A549 (cell line): ENCODE measurements at regions not wholly inside any gene's neighbourhood (a gene's known extent, or its start where the extent isn't known, plus 50 kb on each side); places are given as distances from the start of the nearest gene placed in this dataset.

Experiments used
- ATAC-seq, 2 experiments: fragments of 200-7000 bp in 1 of 2; fragments of >200 bp in 1 of 2; cut with Nextera tagmentation in 1 of 2; cut with Tn5 transposase in 1 of 2; 3 replicates each; pipeline versions ENCODE4 v1.8.0 to v1.9.1; 2018 to 2020; ENCODE audit warnings: mild to moderate bottlenecking in 1 of 2, moderate library complexity in 1 of 2
- CTCF ChIA-PET: fragments of 300-600 bp; sonication (Branson Sonifier 250); formaldehyde crosslinking; extraction: SDS; loops from one replicate; lab custom pipeline; 2021; ENCODE audit warnings: antibody characterized with exemption, inconsistent platforms; lab: Yijun Ruan, JAX
- POLR2A ChIA-PET: fragments of 350-600 bp; formaldehyde crosslinking; extraction: SDS; loops from one replicate; lab custom pipeline; 2021; ENCODE audit warnings: antibody characterized with exemption, inconsistent platforms; lab: Yijun Ruan, JAX
- DNase-seq, 2 experiments: peaks; one replicate each; pipeline versions ENCODE4 v3.0.0 to v3.0.0-alpha.2; 2011 to 2016; ENCODE audit warnings: low read depth in 1 of 2, low spot score in 1 of 2
- FAIRE-seq: peaks from 2 replicates; lab custom pipeline; 2011; peaks lifted over from hg19 to GRCh38; lab: Jason Lieb, UNC
- H3K27ac ChIP-seq, 2 experiments: fragments of >200 bp; sonication (Bioruptor Twin); formaldehyde crosslinking; 3 replicates each; pipeline ENCODE4 v1.5.1; 2016 to 2017
- H3K4me1 ChIP-seq: fragments of >200 bp; sonication (Bioruptor Twin); formaldehyde crosslinking; 3 replicates; pipeline ENCODE4 v1.6.1; 2016
- H3K4me2 ChIP-seq: fragments of >200 bp; sonication (Bioruptor Twin); formaldehyde crosslinking; 3 replicates; pipeline ENCODE4 v1.6.1; 2016
- H3K4me3 ChIP-seq: fragments of >200 bp; sonication (Bioruptor Twin); formaldehyde crosslinking; 3 replicates; pipeline ENCODE4 v1.5.1; 2016
- H3K9me3 ChIP-seq: fragments of >200 bp; sonication (Bioruptor Twin); formaldehyde crosslinking; 3 replicates; pipeline ENCODE4 v1.6.1; 2016
- BHLHE40 ChIP-seq: IDR thresholded peaks from 2 replicates; pipeline ENCODE4 v1.6.1; 2012; ENCODE audit warnings: low read depth, low read length, inconsistent platforms
- CBX8 ChIP-seq: fragments of 200-600 bp; sonication (generic); IDR thresholded peaks from 2 replicates; pipeline ENCODE4 v1.6.1; 2016
- CHD2 ChIP-seq: fragments of 150-350 bp; IDR thresholded peaks from 2 replicates; pipeline ENCODE4 v1.6.1; 2014; ENCODE audit warnings: low read length; ENCODE audit not compliant: partially characterized antibody
- CHD4 ChIP-seq: fragments of 200-600 bp; sonication (generic); IDR thresholded peaks from 2 replicates; pipeline ENCODE4 v1.6.1; 2016; ENCODE audit warnings: antibody characterized with exemption, mild to moderate bottlenecking, borderline replicate concordance
- FOSL2 ChIP-seq, 2 experiments: fragments of 450-650 bp in 1 of 2; fragments of >200 bp in 1 of 2; sonication (Bioruptor Twin) in 1 of 2; formaldehyde crosslinking; IDR thresholded peaks; 2 replicates each; pipeline versions ENCODE4 v1.5.0 to v1.6.1; 2016 to 2020; ENCODE audit warnings: mild to moderate bottlenecking in 1 of 2, moderate library complexity in 1 of 2
- FOXS1 ChIP-seq: fragments of 250-450 bp; sonication (Bioruptor Pico); IDR thresholded peaks from 2 replicates; pipeline ENCODE4 v1.5.0; 2020; ENCODE audit warnings: mild to moderate bottlenecking, moderate library complexity
- HMGXB4 ChIP-seq: fragments of 250-450 bp; sonication (Bioruptor Pico); IDR thresholded peaks from 2 replicates; pipeline ENCODE4 v1.5.0; 2021; ENCODE audit warnings: mild to moderate bottlenecking, moderate library complexity, borderline replicate concordance
- HOXB5 ChIP-seq: fragments of 250-450 bp; sonication (Bioruptor Pico); IDR thresholded peaks from 2 replicates; pipeline ENCODE4 v1.5.0; 2020; ENCODE audit warnings: mild to moderate bottlenecking, moderate library complexity
- JUN ChIP-seq, 2 experiments: fragments of >200 bp; sonication (Bioruptor Twin); formaldehyde crosslinking; IDR thresholded peaks; 2 replicates in 1 of 2; 3 replicates in 1 of 2; pipeline ENCODE4 v1.6.1; 2016 to 2017
- JUNB ChIP-seq: fragments of >200 bp; sonication (Bioruptor Twin); formaldehyde crosslinking; IDR thresholded peaks from 2 replicates; pipeline ENCODE4 v1.6.1; 2016
- MAFK ChIP-seq: fragments of 450-650 bp; IDR thresholded peaks from 2 replicates; pipeline ENCODE4 v1.6.1; 2014; ENCODE audit not compliant: partially characterized antibody
- MYC ChIP-seq: IDR thresholded peaks from 2 replicates; pipeline ENCODE4 v1.6.1; 2012; ENCODE audit warnings: mild to moderate bottlenecking, inconsistent platforms, low read length, improper control_type of control experiment, borderline replicate concordance
- NPAS2 ChIP-seq: fragments of 250-450 bp; sonication (Bioruptor Pico); IDR thresholded peaks from 2 replicates; pipeline ENCODE4 v1.8.0; 2022; ENCODE audit warnings: mild to moderate bottlenecking, moderate library complexity, borderline replicate concordance
- PBX3 ChIP-seq: IDR thresholded peaks from 2 replicates; pipeline ENCODE4 v1.6.1; 2012
- POLR2AphosphoS2 ChIP-seq: conservative IDR thresholded peaks from 2 replicates; pipeline ENCODE4 v1.6.1; 2012; ENCODE audit warnings: low read length, improper control_type of control experiment, inconsistent platforms
- REST ChIP-seq: fragments of 200-600 bp; sonication (generic); IDR thresholded peaks from 2 replicates; pipeline ENCODE4 v1.6.1; 2016; ENCODE audit warnings: antibody characterized with exemption, mild to moderate bottlenecking, moderate library complexity
- SMC3 ChIP-seq: fragments of >200 bp; sonication (Bioruptor Twin); formaldehyde crosslinking; IDR thresholded peaks from 3 replicates; pipeline ENCODE4 v1.6.1; 2018; ENCODE audit warnings: inconsistent platforms
- ZC3H11A ChIP-seq: fragments of 450-650 bp; IDR thresholded peaks from 2 replicates; pipeline ENCODE4 v1.6.1; 2014; ENCODE audit warnings: antibody characterized with exemption, mild to moderate bottlenecking
- ZSCAN20 ChIP-seq: fragments of 250-450 bp; sonication (Bioruptor Pico); IDR thresholded peaks from 2 replicates; pipeline ENCODE4 v1.8.0; 2022; ENCODE audit warnings: mild to moderate bottlenecking, moderate library complexity
- WGBS: methylation state at CpG from one replicate; pipeline ENCODE4 v1.1.6; 2017; ENCODE audit errors: missing lambda C conversion rate; 5-methylcytosine and 5-hydroxymethylcytosine counted together
- TF ChIP-seq, protein P1 (sequence below): fragments of >200 bp; sonication (Bioruptor Twin); formaldehyde crosslinking; IDR thresholded peaks from 2 replicates; pipeline ENCODE4 v1.6.1; 2016
- TF ChIP-seq, protein P2 (sequence below): fragments of 450-650 bp; IDR thresholded peaks from 2 replicates; pipeline ENCODE4 v1.6.1; 2014; ENCODE audit warnings: antibody characterized with exemption

DNA sequence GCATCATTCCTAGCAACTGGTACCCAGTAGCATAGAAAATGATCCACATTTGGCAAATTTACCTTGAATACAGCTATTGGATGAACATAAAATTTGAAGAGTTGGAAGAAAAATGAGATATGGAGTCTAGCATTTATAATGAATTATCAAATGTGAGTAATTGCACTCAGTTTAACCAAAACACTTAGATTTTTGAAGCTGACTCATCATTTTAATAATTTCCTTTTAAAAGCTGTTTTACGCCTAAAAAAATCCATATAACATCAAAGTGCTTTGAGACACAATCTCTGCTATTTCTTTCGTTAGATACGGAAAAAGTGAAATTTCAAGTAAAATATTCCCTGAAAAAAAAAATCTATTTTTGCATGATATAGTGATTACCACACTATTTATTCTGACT is 767.4 kb downstream of the ROBO2 start:
- ATAC-seq (no peak), DNase-seq (no peak), FAIRE-seq (no peak)
- H3K27ac ChIP-seq, result no peak overlapping the region
- no peak overlapping the region for H3K4me2 ChIP-seq
- WGBS, result 24% methylated on average over 3 of the region's 3 CpGs
- H3K9me3 ChIP-seq, result no peaks in the 10 kb centered on the region
- CTCF ChIA-PET, result no interaction called here
- POLR2A ChIA-PET, result no interaction called here
- no peak for TF ChIP-seq POLR2AphosphoS2
- no peak for TF ChIP-seq MYC
- TF ChIP-seq SMC3, result no peak
- no peak for TF ChIP-seq FOXS1 (CRISPR knock-in tag)
- TF ChIP-seq MAFK, result peak; percentile 76
- no peaks in the 10 kb centered on the region for H3K4me1 ChIP-seq
- H3K4me3 ChIP-seq, result no peak overlapping the region

DNA sequence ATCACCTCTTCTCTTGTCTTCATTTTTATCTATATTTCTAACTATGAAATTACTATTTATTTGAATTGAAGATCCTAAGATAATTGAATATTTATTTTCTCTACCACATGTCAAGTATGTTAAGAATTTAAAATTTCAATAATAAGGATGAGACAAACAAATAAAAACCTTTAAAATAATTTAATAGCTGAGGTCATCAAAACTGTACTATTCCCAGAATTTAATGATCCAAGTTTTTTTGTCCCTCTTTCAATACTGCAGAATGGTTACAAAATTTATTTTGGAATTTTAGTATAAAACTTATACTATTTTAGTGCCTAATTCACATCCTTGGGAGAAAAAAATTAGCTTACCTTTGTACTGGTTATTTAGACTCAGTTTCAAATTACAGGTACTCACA is 774.9 kb downstream of the ROBO2 start:
- no peak for TF ChIP-seq JUNB
- peak; percentile 47 for TF ChIP-seq MAFK
- no peak for TF ChIP-seq ZSCAN20
- Histone ChIP-seq H3K9me3 (no peaks in the 10 kb centered on the region), H3K27ac (no peak overlapping the region), H3K4me1 (no peaks in the 10 kb centered on the region), H3K4me2 (no peak overlapping the region), H3K4me3 (no peak overlapping the region)
- ChIA-PET POLR2A (no interaction called here), CTCF (no interaction called here)
- no peak for FAIRE-seq
- no peak for ATAC-seq
- DNase-seq, result no peak

- FAIRE-seq, result no peak
- ChIA-PET POLR2A (no interaction called here), CTCF (interaction anchor here (0.9 kb wide), 1 partner anchor 16 kb away, joined by 3 read pairs; no protein-coding TSS in a partner anchor)
- H3K4me1 ChIP-seq, result no peaks in the 10 kb centered on the region
- H3K27ac ChIP-seq, result no peak overlapping the region
- WGBS, result 0% methylated on average over 2 of the region's 2 CpGs
- peak in 1 of 2 experiments; percentile 4 for DNase-seq
- no peak for ATAC-seq
- H3K4me3 ChIP-seq, result no peak overlapping the region
- no peaks in the 10 kb centered on the region for H3K9me3 ChIP-seq
- H3K4me2 ChIP-seq, result no peak overlapping the region
- TF ChIP-seq JUN (IDR thresholded peaks at IDR 0.05), result no peak
- TF ChIP-seq, protein P1, sequence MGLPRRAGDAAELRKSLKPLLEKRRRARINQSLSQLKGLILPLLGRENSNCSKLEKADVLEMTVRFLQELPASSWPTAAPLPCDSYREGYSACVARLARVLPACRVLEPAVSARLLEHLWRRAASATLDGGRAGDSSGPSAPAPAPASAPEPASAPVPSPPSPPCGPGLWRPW, result no peak
- no peak for TF ChIP-seq REST
- no peak for TF ChIP-seq FOSL2 (IDR thresholded peaks at IDR 0.05)
- TF ChIP-seq FOSL2 (CRISPR knock-in tag; IDR thresholded peaks at IDR 0.05), result no peak
Observed at GRCh38 chr3:77815467-77815866, 775.6 kb downstream of the ROBO2 start.

- CTCF ChIA-PET, result no interaction called here
- H3K4me2 ChIP-seq, result no peak overlapping the region
- no peak for DNase-seq
- ATAC-seq, result no peak
- H3K4me3 ChIP-seq, result no peak overlapping the region
- POLR2A ChIA-PET, result no interaction called here
- H3K4me1 ChIP-seq, result no peaks in the 10 kb centered on the region
- no peak overlapping the region for H3K27ac ChIP-seq
- no peaks in the 10 kb centered on the region for H3K9me3 ChIP-seq
- WGBS, result 60% methylated on average over 7 of the region's 7 CpGs
- FAIRE-seq, result no peak
- TF ChIP-seq HOXB5 (CRISPR knock-in tag) (no peak), NPAS2 (CRISPR knock-in tag) (no peak), PBX3 (no peak), FOSL2 (IDR thresholded peaks at IDR 0.05) (no peak), FOSL2 (CRISPR knock-in tag; IDR thresholded peaks at IDR 0.05) (no peak), BHLHE40 (no peak), CHD2 (no peak), CBX8 (no peak), HMGXB4 (no peak), CHD4 (no peak), ZC3H11A (no peak)
- TF ChIP-seq, protein P2, sequence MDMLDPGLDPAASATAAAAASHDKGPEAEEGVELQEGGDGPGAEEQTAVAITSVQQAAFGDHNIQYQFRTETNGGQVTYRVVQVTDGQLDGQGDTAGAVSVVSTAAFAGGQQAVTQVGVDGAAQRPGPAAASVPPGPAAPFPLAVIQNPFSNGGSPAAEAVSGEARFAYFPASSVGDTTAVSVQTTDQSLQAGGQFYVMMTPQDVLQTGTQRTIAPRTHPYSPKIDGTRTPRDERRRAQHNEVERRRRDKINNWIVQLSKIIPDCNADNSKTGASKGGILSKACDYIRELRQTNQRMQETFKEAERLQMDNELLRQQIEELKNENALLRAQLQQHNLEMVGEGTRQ, result no peak
- TF ChIP-seq, protein P1, result no peak
Observed at GRCh38 chr3:77816366-77816765, 776.5 kb downstream of the ROBO2 start.
